Activated effector memory CD4-positive, alpha-beta T cell treated with anti-CD3 and anti-CD28 coated beads, Interleukin-2, amount 50 U/mL, for 16 hours (primary cell): ENCODE measurements at regions not wholly inside any gene's neighbourhood (a gene's known extent, or its start where the extent isn't known, plus 50 kb on each side); places are given as distances from the start of the nearest gene placed in this dataset.
A peak's percentile ranks its signal among the peaks of the same experiment; 100 is the strongest.

ENCODE experiments used
- DNase-seq: peaks from one replicate; pipeline ENCODE4 v3.0.0-alpha.2; 2020

DNA sequence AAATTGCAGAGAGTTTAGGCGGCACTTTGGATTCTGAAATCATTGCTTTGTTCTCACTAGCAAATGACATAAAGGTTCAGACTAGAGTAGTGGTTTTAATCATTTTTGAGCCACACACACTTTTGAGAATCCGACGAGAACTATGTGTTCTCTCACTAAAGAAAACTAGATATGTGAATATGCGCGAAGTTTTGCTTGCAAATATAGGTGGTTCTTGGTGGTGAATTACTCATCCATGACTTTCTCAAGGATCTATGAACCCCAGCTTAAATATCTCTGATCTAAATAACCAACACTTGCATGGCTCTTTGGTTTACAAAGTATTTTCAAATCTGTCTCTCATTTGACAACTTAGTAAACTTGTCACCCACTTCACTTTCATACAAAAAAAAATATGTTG is 54.8 kb downstream of the NOG start:
- DNase-seq = no peak

DNA sequence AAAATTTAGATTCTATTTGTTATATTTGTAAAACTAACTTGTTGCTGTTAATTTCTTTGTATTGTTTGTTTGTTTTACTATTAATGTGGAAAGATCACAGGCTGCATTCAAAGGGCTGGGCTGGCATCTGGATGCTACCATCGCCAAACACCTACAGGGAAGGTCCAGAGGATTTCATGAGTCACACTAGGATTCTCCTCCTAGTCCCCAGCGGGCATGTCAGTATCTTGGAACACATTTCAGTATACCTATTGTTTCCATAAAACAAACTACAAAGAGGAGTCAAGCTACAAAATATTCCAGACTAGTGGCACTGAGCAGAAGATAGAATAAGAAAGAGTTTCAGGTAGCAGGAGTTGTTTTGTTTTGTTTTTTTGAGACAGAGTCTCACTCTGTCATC is 55.3 kb downstream of the NOG start:
- DNase-seq = no peak

GRCh38 chr17:56652628-56653027 is 59.1 kb downstream of the NOG start:
- no peak for DNase-seq

DNA sequence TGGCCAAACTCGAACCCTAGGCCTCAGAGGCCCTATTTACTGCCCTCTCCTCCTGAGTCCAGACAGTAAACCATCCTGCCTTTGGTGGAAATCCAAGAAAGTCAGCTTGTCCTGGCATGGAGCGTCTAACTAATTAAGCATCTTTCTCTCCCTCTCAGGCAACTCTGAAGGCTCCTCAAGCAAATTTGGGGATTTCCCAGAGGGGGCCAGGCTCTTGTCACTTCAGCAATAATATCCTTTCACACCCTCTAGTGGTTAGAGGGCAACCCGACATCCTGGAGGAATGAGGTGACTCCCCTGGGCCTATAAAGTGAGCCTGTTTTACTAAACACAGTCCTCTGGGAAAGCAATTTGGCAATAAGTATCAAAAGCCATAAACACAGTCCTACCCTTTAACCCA is 60.4 kb downstream of the NOG start:
- peak; percentile 75 for DNase-seq

DNA sequence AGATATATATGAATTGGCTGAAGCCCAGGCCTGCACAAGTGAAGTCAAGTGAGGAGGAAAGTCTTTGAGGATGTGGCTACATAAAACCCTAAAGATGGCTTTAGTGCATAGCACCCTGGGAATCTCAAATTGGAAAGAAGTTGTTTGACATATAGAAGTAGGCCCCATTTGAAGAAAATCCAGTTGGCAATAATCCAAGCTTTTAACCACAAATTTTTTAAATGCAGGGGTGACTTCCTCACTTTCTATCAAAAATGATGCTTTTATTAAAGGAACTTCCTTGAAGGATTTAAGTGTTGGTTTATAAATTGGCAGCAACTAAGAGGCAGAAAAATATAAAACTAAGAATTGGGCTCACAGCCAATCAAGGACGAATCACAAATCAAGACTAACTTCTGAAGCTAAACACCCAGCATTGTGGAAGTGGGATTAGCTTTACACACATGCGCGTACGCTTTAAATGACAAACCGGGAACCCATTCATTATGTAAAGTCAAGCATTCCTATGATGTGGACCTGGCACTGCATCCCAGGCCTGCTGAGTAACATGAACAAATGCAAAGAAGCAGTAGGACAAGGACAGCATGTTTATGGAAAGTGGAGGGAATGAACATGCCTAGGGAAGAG is 63.3 kb downstream of the NOG start:
- DNase-seq = no peak

DNA sequence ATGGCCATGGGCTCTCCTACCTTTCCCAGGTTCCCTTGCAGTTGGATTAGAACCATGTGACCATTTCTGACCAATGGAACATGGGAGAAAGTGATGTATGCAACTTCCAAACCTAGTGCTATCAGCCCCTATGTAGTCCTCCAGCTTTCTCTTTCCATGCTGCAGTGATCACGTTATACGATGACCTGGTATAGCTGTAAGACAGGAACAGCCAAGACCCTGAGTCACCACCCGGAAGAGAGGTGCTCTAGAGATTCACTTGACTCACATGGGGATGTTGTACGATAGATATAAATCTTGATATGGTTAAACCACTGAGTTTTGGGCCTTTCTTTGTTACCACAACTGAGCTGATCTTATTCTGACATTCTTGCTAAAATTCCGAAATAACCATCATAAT is 65.1 kb downstream of the NOG start:
- no peak for DNase-seq

GRCh38 chr17:56659622-56660021 is 66.1 kb downstream of the NOG start:
- no peak for DNase-seq

DNA sequence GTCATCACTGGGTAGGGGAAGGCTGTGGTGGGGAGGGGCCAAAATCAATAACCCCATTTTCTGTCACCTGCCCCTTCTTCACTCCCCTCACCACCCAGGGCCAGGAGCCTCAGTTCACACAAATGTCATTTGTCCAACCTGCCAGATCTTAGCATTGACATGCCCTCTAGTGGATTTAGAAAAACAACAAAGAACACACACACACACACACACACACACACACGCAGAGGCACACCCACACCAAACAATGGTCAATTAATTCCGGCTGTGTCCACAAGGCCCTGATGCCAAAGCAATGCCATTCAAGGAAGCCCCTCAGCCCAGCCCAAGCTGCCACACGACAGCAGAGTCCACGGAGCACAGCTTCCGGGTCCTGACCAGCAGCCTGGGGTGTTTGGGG is 68.4 kb downstream of the NOG start:
- no peak for DNase-seq

DNA sequence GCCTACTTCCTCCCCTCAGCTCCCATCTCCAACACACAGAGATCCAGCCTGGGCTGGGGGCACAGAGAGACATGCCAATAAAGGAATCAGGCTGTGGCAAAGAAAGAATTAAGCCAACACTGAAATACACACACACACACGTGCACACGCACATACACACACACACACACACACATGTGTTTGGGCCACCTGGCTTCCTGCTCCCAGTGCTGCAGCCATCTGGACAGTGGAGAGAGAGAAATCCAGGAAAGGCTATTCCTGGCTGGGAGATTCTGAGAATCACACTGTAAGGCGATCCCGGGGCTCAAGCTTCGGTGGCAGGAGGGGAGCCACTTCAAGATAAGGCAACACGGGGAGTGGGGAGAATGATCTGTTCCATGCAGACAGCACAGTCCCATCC is 72.4 kb downstream of the NOG start:
- no peak for DNase-seq

GRCh38 chr17:56667925-56668458 is 74.5 kb downstream of the NOG start:
- no peak for DNase-seq

GRCh38 chr17:56672195-56672594 is 78.7 kb downstream of the NOG start:
- no peak for DNase-seq

- DNase-seq = no peak
Measured at GRCh38 chr17:56674401-56674925, 81.0 kb downstream of the NOG start.

DNA sequence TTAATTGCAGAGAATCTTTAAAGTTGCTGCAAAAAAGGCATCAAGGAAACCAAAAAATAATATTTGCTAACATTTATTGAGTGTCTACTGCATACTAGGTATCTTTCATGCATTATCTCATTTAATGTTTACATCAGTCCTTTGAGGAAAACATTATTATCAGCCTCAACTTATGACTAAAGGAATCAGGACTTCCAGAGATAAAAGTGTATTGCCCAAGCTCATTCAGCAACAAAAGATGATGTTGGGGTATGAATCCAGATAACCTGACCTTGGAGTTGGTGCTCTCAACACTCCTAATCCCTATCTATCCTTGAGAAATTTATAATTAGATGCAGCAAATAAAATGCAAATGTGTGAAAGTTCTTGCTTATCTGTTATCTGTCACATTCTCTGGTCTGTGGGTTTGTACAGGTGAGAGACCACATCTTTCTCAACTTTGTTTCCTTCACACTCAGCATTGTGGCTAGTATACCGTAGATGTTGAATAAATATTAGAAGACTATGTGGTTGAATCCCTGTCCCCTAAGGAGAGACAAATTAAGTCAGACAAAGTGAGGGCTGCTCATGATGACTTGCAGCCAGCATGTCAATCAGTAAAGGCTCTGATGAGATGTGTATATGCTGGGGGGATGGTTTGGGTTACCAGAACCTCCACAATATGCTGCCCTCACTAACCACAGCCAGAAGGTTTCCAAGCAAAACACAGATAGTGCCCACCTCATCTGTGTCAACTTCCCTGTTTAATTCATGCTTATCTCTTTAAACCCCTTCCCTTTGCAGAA is 82.6 kb downstream of the NOG start:
- DNase-seq = no peak

DNA sequence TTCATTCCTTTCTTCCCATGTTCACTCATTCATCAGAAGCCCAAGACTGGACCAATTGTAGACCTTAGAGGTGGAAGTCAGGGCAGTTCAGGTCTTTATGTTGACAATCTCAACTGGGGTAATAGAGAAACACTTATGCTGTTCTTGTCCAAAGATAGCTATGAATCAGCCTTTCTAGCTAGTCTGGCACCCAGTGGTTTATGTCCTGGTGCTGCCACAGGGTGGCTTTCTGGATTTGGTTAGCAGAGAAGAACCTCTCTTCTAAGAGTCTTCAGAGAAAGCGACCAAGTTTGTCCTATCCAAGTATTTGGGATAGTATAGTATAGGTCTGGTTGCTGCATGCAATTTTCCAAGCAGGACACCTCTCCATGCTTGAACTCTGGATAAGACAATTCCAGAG is 83.3 kb downstream of the NOG start:
- no peak for DNase-seq

DNA sequence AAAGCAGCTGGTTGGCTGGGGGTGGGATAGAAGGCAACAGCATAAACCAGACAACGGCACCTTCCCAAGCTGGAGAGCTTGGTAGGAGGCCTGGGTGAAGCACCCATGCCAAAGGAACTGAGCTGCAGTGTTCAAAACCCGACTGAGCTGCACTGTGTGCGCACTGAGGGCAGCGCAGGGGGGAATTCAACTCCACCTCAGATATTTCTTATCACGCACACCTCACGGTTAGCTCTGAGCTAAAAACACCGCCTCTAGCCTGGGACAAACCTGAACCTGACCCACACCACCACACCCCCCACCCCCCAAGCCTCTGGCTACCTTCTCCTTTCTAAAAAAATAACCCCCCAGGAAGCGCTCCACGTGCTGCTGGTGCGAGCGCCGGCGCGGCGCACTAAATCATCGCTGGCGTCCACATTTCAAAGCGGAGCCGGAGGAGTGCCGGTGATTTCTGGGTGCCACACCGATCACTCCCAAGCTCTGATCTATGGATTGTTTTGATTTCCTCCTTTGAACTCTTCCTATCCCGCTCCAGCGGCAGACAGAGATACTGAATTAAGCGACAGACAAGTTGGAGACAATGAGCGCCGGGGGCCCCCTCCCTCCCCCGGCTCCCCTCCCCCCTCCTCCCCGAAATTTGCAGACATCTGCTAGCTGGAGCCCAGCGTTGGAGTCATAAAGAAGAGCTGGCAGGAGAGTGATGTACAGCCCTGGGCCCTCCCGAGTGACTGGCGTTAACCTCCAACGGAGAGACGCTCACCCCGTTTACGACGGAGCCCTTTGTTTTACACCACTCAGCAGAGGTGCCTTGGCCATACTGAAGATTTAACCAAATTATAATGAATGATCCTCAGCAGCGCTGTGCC is 85.0 kb downstream of the NOG start:
- DNase-seq = no peak

- no peak for DNase-seq
Measured at GRCh38 chr17:56679115-56679776, 85.7 kb downstream of the NOG start.

GRCh38 chr17:56679777-56680422 is 86.4 kb downstream of the NOG start:
- DNase-seq = no peak

- DNase-seq = no peak
Measured at GRCh38 chr17:56680676-56681075, 87.2 kb downstream of the NOG start.

GRCh38 chr17:56681561-56682266 is 88.2 kb downstream of the NOG start:
- DNase-seq = no peak

- DNase-seq = no peak
Measured at GRCh38 chr17:56688151-56688550, 94.7 kb downstream of the NOG start.
